ENCODE measurements at regions not wholly inside any gene's neighbourhood (a gene's known extent, or its start where the extent isn't known, plus 50 kb on each side); places are given as distances from the start of the nearest gene placed in this dataset.

DNA sequence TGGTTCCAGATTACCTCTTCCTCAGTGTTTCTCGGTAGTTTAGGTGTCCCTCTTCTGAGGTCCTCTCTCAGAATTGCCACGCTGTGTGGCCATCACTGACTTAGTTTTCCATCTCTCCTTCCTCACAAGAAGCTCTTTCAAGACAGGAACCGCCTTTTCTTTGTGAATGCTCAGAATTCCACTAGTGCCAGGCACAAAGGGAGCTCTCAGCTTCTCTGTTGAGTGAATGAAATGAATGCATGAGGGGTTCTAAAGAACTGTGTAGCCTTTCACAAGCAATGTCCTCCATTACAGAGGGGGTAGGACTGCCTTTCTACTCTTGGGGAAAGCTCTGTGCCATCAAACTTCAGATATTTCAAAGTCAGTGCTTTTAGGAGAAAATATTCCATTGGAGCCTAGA is 546.8 kb downstream of the RWDD3 start:
- no TSS peak for BruUV-seq (replicated peaks)
- Histone ChIP-seq H3K4me1 (ENCODE audit: control insufficient read depth, extremely low read depth, insufficient read depth, low read length) (no peaks in the 10 kb centered on the region), H3K79me2 (ENCODE audit: control insufficient read depth, insufficient read depth, low read length) (no peaks in the 10 kb centered on the region), H3K9me3 (replicated peaks; ENCODE audit: control insufficient read depth, insufficient read depth, low read length) (no peaks in the 10 kb centered on the region), H3K27ac (ENCODE audit: insufficient read depth, low read depth, low read length) (no peak overlapping the region), H3K9me1 (replicated peaks; ENCODE audit: control insufficient read depth, extremely low read depth, insufficient read depth, low read length) (no peaks in the 10 kb centered on the region), H2AFZ (ENCODE audit: low read depth, low read length) (no peak overlapping the region), H3K4me2 (ENCODE audit: insufficient read depth, low read length) (no peak overlapping the region), H3K27me3 (ENCODE audit: control insufficient read depth in 2 of 2, insufficient read depth in 2 of 2, low read length in 2 of 2) (no peaks in the 10 kb centered on the region), H3K36me3 (ENCODE audit: control insufficient read depth in 2 of 2, extremely low read depth in 1 of 2, insufficient read depth in 2 of 2, low read length in 2 of 2) (no peaks in the 10 kb centered on the region), H3K9ac (replicated peaks; ENCODE audit: extremely low read depth, insufficient read depth, low read length) (no peak overlapping the region), H4K20me1 (replicated peaks; ENCODE audit: control insufficient read depth, extremely low read depth, insufficient read depth, low read length) (no peaks in the 10 kb centered on the region), H3K4me3 (replicated peaks in 1 of 3; ENCODE audit: insufficient read depth in 1 of 3, low read depth in 1 of 3, low read length in 3 of 3) (no peak overlapping the region)
- TF ChIP-seq FOS (IDR thresholded peaks at IDR 0.05; ENCODE audit: borderline replicate concordance, insufficient read depth, low read length) (no peak), GATA2 (IDR thresholded peaks at IDR 0.05; ENCODE audit: insufficient read depth, insufficient read length, low read depth, low read length) (no peak), MYC (IDR thresholded peaks at IDR 0.05; ENCODE audit: low read depth, low read length) (no peak), POLR2AphosphoS5 (IDR thresholded peaks at IDR 0.05; ENCODE audit: insufficient read depth, low read depth, low read length) (no peak), POLR2A (IDR thresholded peaks at IDR 0.05; ENCODE audit: low read depth, low read length) (no peak), JUN (IDR thresholded peaks at IDR 0.05; ENCODE audit: borderline replicate concordance, insufficient read depth, insufficient read length, low read depth) (no peak), EZH2 (IDR thresholded peaks at IDR 0.05; ENCODE audit: borderline replicate concordance, low read depth, low read length, severe bottlenecking) (no peak)
- TF ChIP-seq, protein P1, sequence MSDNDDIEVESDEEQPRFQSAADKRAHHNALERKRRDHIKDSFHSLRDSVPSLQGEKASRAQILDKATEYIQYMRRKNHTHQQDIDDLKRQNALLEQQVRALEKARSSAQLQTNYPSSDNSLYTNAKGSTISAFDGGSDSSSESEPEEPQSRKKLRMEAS (IDR thresholded peaks at IDR 0.05; ENCODE audit: insufficient read depth, insufficient read length) = no peak
- no peak for FAIRE-seq
- ChIA-PET POLR2A (no interaction called here), CTCF (no interaction called here)
- intact Hi-C loops (cut with micrococcal nuclease) (no loop called here), dilution Hi-C loops (cut with MboI; ENCODE audit: extremely low pct_ligation_motif_present, low sequenced_read_pairs) (no loop called here)
- DNase-seq (ENCODE audit: low read depth, low spot score) = no peak

DNA sequence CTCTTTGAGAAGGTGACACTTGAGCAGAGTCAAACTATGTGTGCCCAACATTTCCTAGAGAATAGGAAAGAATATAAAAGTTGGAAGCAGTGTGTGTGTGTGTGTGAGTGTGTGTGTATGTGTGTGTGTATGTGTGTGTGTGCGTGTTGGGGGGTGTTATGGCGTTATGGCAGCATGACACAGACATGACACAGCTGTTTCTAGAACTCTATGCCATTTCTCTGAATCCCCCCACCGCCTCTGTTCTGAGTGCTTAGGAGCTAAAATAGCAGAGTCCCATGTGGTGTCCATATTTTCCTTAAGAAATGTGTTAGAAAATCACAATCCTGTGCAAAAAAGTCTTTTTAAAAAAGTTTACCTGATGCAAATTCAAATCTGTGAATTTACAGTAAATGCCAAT is 556.1 kb downstream of the RWDD3 start:
- no peak for FAIRE-seq
- dilution Hi-C loops (cut with MboI; ENCODE audit: extremely low pct_ligation_motif_present, low sequenced_read_pairs) = no loop called here

More for the DNA sequence above, 556.1 kb downstream of the RWDD3 start:
- CTCF ChIA-PET = no interaction called here
- no peaks in the 10 kb centered on the region for H3K9me3 ChIP-seq (replicated peaks; ENCODE audit: control insufficient read depth, insufficient read depth, low read length)
- H3K4me3 ChIP-seq (replicated peaks in 1 of 3; ENCODE audit: insufficient read depth in 1 of 3, low read depth in 1 of 3, low read length in 3 of 3) = no peak overlapping the region
- intact Hi-C loops (cut with micrococcal nuclease) = no loop called here
- H3K9me1 ChIP-seq (replicated peaks; ENCODE audit: control insufficient read depth, extremely low read depth, insufficient read depth, low read length) = no peaks in the 10 kb centered on the region
- no peaks in the 10 kb centered on the region for H3K36me3 ChIP-seq (ENCODE audit: control insufficient read depth in 2 of 2, extremely low read depth in 1 of 2, insufficient read depth in 2 of 2, low read length in 2 of 2)
- no peaks in the 10 kb centered on the region for H3K27me3 ChIP-seq (ENCODE audit: control insufficient read depth in 2 of 2, insufficient read depth in 2 of 2, low read length in 2 of 2)
- no peak for DNase-seq (ENCODE audit: low read depth, low spot score)
- H4K20me1 ChIP-seq (replicated peaks; ENCODE audit: control insufficient read depth, extremely low read depth, insufficient read depth, low read length) = no peaks in the 10 kb centered on the region
- no peak overlapping the region for H3K4me2 ChIP-seq (ENCODE audit: insufficient read depth, low read length)
- no peak overlapping the region for H2AFZ ChIP-seq (ENCODE audit: low read depth, low read length)
- no TSS peak for BruUV-seq (replicated peaks)
- TF ChIP-seq POLR2AphosphoS5 (IDR thresholded peaks at IDR 0.05; ENCODE audit: insufficient read depth, low read depth, low read length) (no peak), POLR2A (IDR thresholded peaks at IDR 0.05; ENCODE audit: low read depth, low read length) (no peak), MYC (IDR thresholded peaks at IDR 0.05; ENCODE audit: low read depth, low read length) (no peak), FOS (IDR thresholded peaks at IDR 0.05; ENCODE audit: borderline replicate concordance, insufficient read depth, low read length) (no peak), EZH2 (IDR thresholded peaks at IDR 0.05; ENCODE audit: borderline replicate concordance, low read depth, low read length, severe bottlenecking) (no peak), GATA2 (IDR thresholded peaks at IDR 0.05; ENCODE audit: insufficient read depth, insufficient read length, low read depth, low read length) (no peak), JUN (IDR thresholded peaks at IDR 0.05; ENCODE audit: borderline replicate concordance, insufficient read depth, insufficient read length, low read depth) (no peak)
- TF ChIP-seq, protein P2, sequence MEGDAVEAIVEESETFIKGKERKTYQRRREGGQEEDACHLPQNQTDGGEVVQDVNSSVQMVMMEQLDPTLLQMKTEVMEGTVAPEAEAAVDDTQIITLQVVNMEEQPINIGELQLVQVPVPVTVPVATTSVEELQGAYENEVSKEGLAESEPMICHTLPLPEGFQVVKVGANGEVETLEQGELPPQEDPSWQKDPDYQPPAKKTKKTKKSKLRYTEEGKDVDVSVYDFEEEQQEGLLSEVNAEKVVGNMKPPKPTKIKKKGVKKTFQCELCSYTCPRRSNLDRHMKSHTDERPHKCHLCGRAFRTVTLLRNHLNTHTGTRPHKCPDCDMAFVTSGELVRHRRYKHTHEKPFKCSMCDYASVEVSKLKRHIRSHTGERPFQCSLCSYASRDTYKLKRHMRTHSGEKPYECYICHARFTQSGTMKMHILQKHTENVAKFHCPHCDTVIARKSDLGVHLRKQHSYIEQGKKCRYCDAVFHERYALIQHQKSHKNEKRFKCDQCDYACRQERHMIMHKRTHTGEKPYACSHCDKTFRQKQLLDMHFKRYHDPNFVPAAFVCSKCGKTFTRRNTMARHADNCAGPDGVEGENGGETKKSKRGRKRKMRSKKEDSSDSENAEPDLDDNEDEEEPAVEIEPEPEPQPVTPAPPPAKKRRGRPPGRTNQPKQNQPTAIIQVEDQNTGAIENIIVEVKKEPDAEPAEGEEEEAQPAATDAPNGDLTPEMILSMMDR (IDR thresholded peaks at IDR 0.05; ENCODE audit: extremely low read depth in 1 of 2, insufficient read depth in 1 of 2, low read depth in 1 of 2, low read length in 2 of 2) = no peak
- TF ChIP-seq, protein P1 (IDR thresholded peaks at IDR 0.05; ENCODE audit: insufficient read depth, insufficient read length) = no peak
- no peaks in the 10 kb centered on the region for H3K79me2 ChIP-seq (ENCODE audit: control insufficient read depth, insufficient read depth, low read length)
- H3K27ac ChIP-seq (ENCODE audit: insufficient read depth, low read depth, low read length) = no peak overlapping the region
- POLR2A ChIA-PET = no interaction called here
- H3K9ac ChIP-seq (replicated peaks; ENCODE audit: extremely low read depth, insufficient read depth, low read length) = no peak overlapping the region
- no peaks in the 10 kb centered on the region for H3K4me1 ChIP-seq (ENCODE audit: control insufficient read depth, extremely low read depth, insufficient read depth, low read length)

Data from endothelial cell of umbilical vein (primary cell).